DOHH2 (cell line): ENCODE measurements at regions not wholly inside any gene's neighbourhood (a gene's known extent, or its start where the extent isn't known, plus 50 kb on each side); places are given as distances from the start of the nearest gene placed in this dataset.

ENCODE experiments used
- EZH2phosphoT487 ChIP-seq: fragments of 200-600 bp; sonication (generic); IDR thresholded peaks from 2 replicates; pipeline ENCODE4 v1.6.1; 2017; ENCODE audit warnings: borderline replicate concordance, mild to moderate bottlenecking, antibody characterized with exemption, low read length, moderate library complexity, mixed read lengths
- TF ChIP-seq, protein P1 (sequence below): fragments of 200-600 bp; sonication (generic); IDR thresholded peaks from one replicate; pipeline ENCODE4 v1.5.1; 2014; ENCODE audit warnings: antibody characterized with exemption, mild to moderate bottlenecking, low read depth, low read length; ENCODE audit not compliant: poor library complexity, severe bottlenecking

DNA sequence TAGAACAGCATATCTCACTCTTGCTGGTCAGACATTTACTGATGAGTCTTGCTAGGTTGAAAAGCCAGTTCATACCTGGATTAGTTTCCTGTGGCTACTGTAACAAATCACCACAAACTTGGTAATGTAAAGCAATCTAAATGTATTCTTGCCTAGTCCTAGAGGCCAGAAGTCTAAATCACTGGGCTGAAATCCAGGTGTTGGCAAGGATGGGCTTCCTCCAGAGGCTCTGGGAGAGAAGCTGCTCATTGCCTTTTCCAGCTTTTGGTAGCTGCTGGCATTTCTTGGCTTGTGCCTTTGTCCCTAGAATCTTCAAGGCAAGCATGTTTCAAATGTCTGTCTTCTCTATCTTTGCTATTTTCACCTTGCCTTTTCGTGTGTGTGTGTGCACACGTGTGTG, 62.3 kb upstream of the MAP4K3 start:
- TF ChIP-seq, protein P1, sequence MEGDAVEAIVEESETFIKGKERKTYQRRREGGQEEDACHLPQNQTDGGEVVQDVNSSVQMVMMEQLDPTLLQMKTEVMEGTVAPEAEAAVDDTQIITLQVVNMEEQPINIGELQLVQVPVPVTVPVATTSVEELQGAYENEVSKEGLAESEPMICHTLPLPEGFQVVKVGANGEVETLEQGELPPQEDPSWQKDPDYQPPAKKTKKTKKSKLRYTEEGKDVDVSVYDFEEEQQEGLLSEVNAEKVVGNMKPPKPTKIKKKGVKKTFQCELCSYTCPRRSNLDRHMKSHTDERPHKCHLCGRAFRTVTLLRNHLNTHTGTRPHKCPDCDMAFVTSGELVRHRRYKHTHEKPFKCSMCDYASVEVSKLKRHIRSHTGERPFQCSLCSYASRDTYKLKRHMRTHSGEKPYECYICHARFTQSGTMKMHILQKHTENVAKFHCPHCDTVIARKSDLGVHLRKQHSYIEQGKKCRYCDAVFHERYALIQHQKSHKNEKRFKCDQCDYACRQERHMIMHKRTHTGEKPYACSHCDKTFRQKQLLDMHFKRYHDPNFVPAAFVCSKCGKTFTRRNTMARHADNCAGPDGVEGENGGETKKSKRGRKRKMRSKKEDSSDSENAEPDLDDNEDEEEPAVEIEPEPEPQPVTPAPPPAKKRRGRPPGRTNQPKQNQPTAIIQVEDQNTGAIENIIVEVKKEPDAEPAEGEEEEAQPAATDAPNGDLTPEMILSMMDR: no peak
- no peak for TF ChIP-seq EZH2phosphoT487
